ENCODE measurements at regions not wholly inside any gene's neighbourhood (a gene's known extent, or its start where the extent isn't known, plus 50 kb on each side); places are given as distances from the start of the nearest gene placed in this dataset.
"Not testable (repeated sequence)": the region's sequence is repeated elsewhere in the genome, so short reads cannot be mapped to it uniquely, and the experiment has no call there.

GRCh38 chr6:1164600-1164999 lies 147.3 kb upstream of the FOXQ1 start:
- Histone ChIP-seq H3K4me1 (ENCODE audit: insufficient read depth, low read length) (no peaks in the 10 kb centered on the region), H3K36me3 (ENCODE audit: insufficient read depth, low read depth, low read length) (no peaks in the 10 kb centered on the region), H3K9ac (ENCODE audit: low read depth, low read length) (no peak overlapping the region), H3K27ac (ENCODE audit: low read length) (no peak overlapping the region), H3K9me3 (ENCODE audit: insufficient read depth, low read depth, low read length) (no peaks in the 10 kb centered on the region), H3K4me3 (ENCODE audit: low read length) (no peak overlapping the region), H3K27me3 (ENCODE audit: insufficient read depth, low read length) (no peaks in the 10 kb centered on the region)

GRCh38 chr6:1163501-1163900 lies 148.4 kb upstream of the FOXQ1 start:
- no peak overlapping the region for H3K9ac ChIP-seq (ENCODE audit: low read depth, low read length)
- H3K4me1 ChIP-seq (ENCODE audit: insufficient read depth, low read length): no peaks in the 10 kb centered on the region
- H3K9me3 ChIP-seq (ENCODE audit: insufficient read depth, low read depth, low read length): peaks cover 1% of the 10 kb centered on the region; the same call in 1 of the 2 replicates
- H3K27me3 ChIP-seq (ENCODE audit: insufficient read depth, low read length): no peaks in the 10 kb centered on the region
- H3K27ac ChIP-seq (ENCODE audit: low read length): no peak overlapping the region
- no peaks in the 10 kb centered on the region for H3K36me3 ChIP-seq (ENCODE audit: insufficient read depth, low read depth, low read length)
- no peak overlapping the region for H3K4me3 ChIP-seq (ENCODE audit: low read length)

- no peaks in the 10 kb centered on the region for H3K4me1 ChIP-seq (ENCODE audit: insufficient read depth, low read length)
- no peak overlapping the region for H3K27ac ChIP-seq (ENCODE audit: low read length)
- H3K4me3 ChIP-seq (ENCODE audit: low read length): no peak overlapping the region
- H3K9ac ChIP-seq (ENCODE audit: low read depth, low read length): no peak overlapping the region
- H3K9me3 ChIP-seq (ENCODE audit: insufficient read depth, low read depth, low read length): peaks cover 10% of the 10 kb centered on the region
- H3K36me3 ChIP-seq (ENCODE audit: insufficient read depth, low read depth, low read length): no peaks in the 10 kb centered on the region
- H3K27me3 ChIP-seq (ENCODE audit: insufficient read depth, low read length): no peaks in the 10 kb centered on the region
Measured at GRCh38 chr6:1162367-1163275, 149.3 kb upstream of the FOXQ1 start.

- H3K9ac ChIP-seq (ENCODE audit: low read depth, low read length); H3K27ac ChIP-seq (ENCODE audit: low read length); H3K27me3 ChIP-seq (ENCODE audit: insufficient read depth, low read length); H3K4me1 ChIP-seq (ENCODE audit: insufficient read depth, low read length); H3K36me3 ChIP-seq (ENCODE audit: insufficient read depth, low read depth, low read length); H3K4me3 ChIP-seq (ENCODE audit: low read length): not testable (repeated sequence)
- H3K9me3 ChIP-seq (ENCODE audit: insufficient read depth, low read depth, low read length): peaks cover 30% of the 10 kb centered on the region
Measured at GRCh38 chr6:1156411-1156810, 155.5 kb upstream of the FOXQ1 start.

GRCh38 chr6:1153696-1154245 lies 158.1 kb upstream of the FOXQ1 start:
- H3K4me3 ChIP-seq (ENCODE audit: low read length): no peak overlapping the region
- no peaks in the 10 kb centered on the region for H3K36me3 ChIP-seq (ENCODE audit: insufficient read depth, low read depth, low read length)
- no peaks in the 10 kb centered on the region for H3K4me1 ChIP-seq (ENCODE audit: insufficient read depth, low read length)
- no peak overlapping the region for H3K27ac ChIP-seq (ENCODE audit: low read length)
- H3K9me3 ChIP-seq (ENCODE audit: insufficient read depth, low read depth, low read length): peaks cover 30% of the 10 kb centered on the region
- no peaks in the 10 kb centered on the region for H3K27me3 ChIP-seq (ENCODE audit: insufficient read depth, low read length)
- H3K9ac ChIP-seq (ENCODE audit: low read depth, low read length): no peak overlapping the region

GRCh38 chr6:1146500-1146899 lies 165.4 kb upstream of the FOXQ1 start:
- Histone ChIP-seq H3K9me3 (ENCODE audit: insufficient read depth, low read depth, low read length) (no peaks in the 10 kb centered on the region), H3K27ac (ENCODE audit: low read length) (no peak overlapping the region), H3K4me3 (ENCODE audit: low read length) (no peak overlapping the region), H3K9ac (ENCODE audit: low read depth, low read length) (no peak overlapping the region), H3K36me3 (ENCODE audit: insufficient read depth, low read depth, low read length) (no peaks in the 10 kb centered on the region), H3K4me1 (ENCODE audit: insufficient read depth, low read length) (no peaks in the 10 kb centered on the region), H3K27me3 (ENCODE audit: insufficient read depth, low read length) (no peaks in the 10 kb centered on the region)

GRCh38 chr6:1145768-1146218 lies 166.1 kb upstream of the FOXQ1 start:
- H3K9me3 ChIP-seq (ENCODE audit: insufficient read depth, low read depth, low read length): no peaks in the 10 kb centered on the region
- H3K4me1 ChIP-seq (ENCODE audit: insufficient read depth, low read length): no peaks in the 10 kb centered on the region
- no peaks in the 10 kb centered on the region for H3K36me3 ChIP-seq (ENCODE audit: insufficient read depth, low read depth, low read length)
- no peak overlapping the region for H3K4me3 ChIP-seq (ENCODE audit: low read length)
- no peak overlapping the region for H3K9ac ChIP-seq (ENCODE audit: low read depth, low read length)
- H3K27ac ChIP-seq (ENCODE audit: low read length): no peak overlapping the region
- no peaks in the 10 kb centered on the region for H3K27me3 ChIP-seq (ENCODE audit: insufficient read depth, low read length)

- no peak overlapping the region for H3K27ac ChIP-seq (ENCODE audit: low read length)
- H3K9me3 ChIP-seq (ENCODE audit: insufficient read depth, low read depth, low read length): no peaks in the 10 kb centered on the region
- no peak overlapping the region for H3K4me3 ChIP-seq (ENCODE audit: low read length)
- H3K36me3 ChIP-seq (ENCODE audit: insufficient read depth, low read depth, low read length): no peaks in the 10 kb centered on the region
- H3K27me3 ChIP-seq (ENCODE audit: insufficient read depth, low read length): no peaks in the 10 kb centered on the region
- no peak overlapping the region for H3K9ac ChIP-seq (ENCODE audit: low read depth, low read length)
- H3K4me1 ChIP-seq (ENCODE audit: insufficient read depth, low read length): no peaks in the 10 kb centered on the region
Measured at GRCh38 chr6:1144842-1145767, 166.8 kb upstream of the FOXQ1 start.

- no peaks in the 10 kb centered on the region for H3K4me1 ChIP-seq (ENCODE audit: insufficient read depth, low read length)
- peaks cover 6% of the 10 kb centered on the region; the same call in 1 of the 2 replicates for H3K9me3 ChIP-seq (ENCODE audit: insufficient read depth, low read depth, low read length)
- H3K27me3 ChIP-seq (ENCODE audit: insufficient read depth, low read length): no peaks in the 10 kb centered on the region
- H3K36me3 ChIP-seq (ENCODE audit: insufficient read depth, low read depth, low read length): no peaks in the 10 kb centered on the region
- no peak overlapping the region for H3K4me3 ChIP-seq (ENCODE audit: low read length)
- no peak overlapping the region for H3K27ac ChIP-seq (ENCODE audit: low read length)
- H3K9ac ChIP-seq (ENCODE audit: low read depth, low read length): no peak overlapping the region
Measured at GRCh38 chr6:1143655-1144054, 168.2 kb upstream of the FOXQ1 start.

GRCh38 chr6:1139155-1139890 lies 172.6 kb upstream of the FOXQ1 start:
- Histone ChIP-seq H3K4me3 (ENCODE audit: low read length) (no peak overlapping the region), H3K9ac (ENCODE audit: low read depth, low read length) (no peak overlapping the region), H3K27ac (ENCODE audit: low read length) (no peak overlapping the region), H3K4me1 (ENCODE audit: insufficient read depth, low read length) (no peaks in the 10 kb centered on the region), H3K27me3 (ENCODE audit: insufficient read depth, low read length) (no peaks in the 10 kb centered on the region), H3K36me3 (ENCODE audit: insufficient read depth, low read depth, low read length) (no peaks in the 10 kb centered on the region), H3K9me3 (ENCODE audit: insufficient read depth, low read depth, low read length) (peaks cover 6% of the 10 kb centered on the region; the same call in 1 of the 2 replicates)

GRCh38 chr6:1137849-1138248 lies 174.0 kb upstream of the FOXQ1 start:
- Histone ChIP-seq H3K4me3 (ENCODE audit: low read length) (no peak overlapping the region), H3K27me3 (ENCODE audit: insufficient read depth, low read length) (no peaks in the 10 kb centered on the region), H3K4me1 (ENCODE audit: insufficient read depth, low read length) (no peaks in the 10 kb centered on the region), H3K9ac (ENCODE audit: low read depth, low read length) (no peak overlapping the region), H3K27ac (ENCODE audit: low read length) (no peak overlapping the region), H3K36me3 (ENCODE audit: insufficient read depth, low read depth, low read length) (no peaks in the 10 kb centered on the region), H3K9me3 (ENCODE audit: insufficient read depth, low read depth, low read length) (peaks cover 6% of the 10 kb centered on the region; the same call in 1 of the 2 replicates)

Data from iPS-20b (cell line).